Cardiac muscle cell (in vitro differentiated cells and primary cell): ENCODE measurements at regions not wholly inside any gene's neighbourhood (a gene's known extent, or its start where the extent isn't known, plus 50 kb on each side); places are given as distances from the start of the nearest gene placed in this dataset.
"Not testable (repeated sequence)": the region's sequence is repeated elsewhere in the genome, so short reads cannot be mapped to it uniquely, and the experiment has no call there.

ENCODE experiments used
- DNase-seq, 2 donors: peaks; one replicate each; pipeline versions ENCODE4 v3.0.0 to v3.0.0-alpha.2; 2010 to 2017; ENCODE audit warnings: low read depth in 1 of 2, low spot score in 1 of 2
- H3K27ac ChIP-seq: fragments of 200-600 bp; sonication (generic); 2 replicates; pipeline ENCODE4 v1.5.1; 2016
- H3K27me3 ChIP-seq: fragments of 200-600 bp; sonication (generic); 2 replicates; pipeline ENCODE4 v1.6.0; 2016; ENCODE audit warnings: control low read depth
- H3K36me3 ChIP-seq: fragments of 200-600 bp; sonication (generic); 2 replicates; pipeline ENCODE4 v1.5.1; 2016; ENCODE audit warnings: control low read depth
- H3K4me1 ChIP-seq: fragments of 200-600 bp; sonication (generic); 2 replicates; pipeline ENCODE4 v1.8.1; 2017; ENCODE audit warnings: low read depth, mild to moderate bottlenecking, mixed run types
- H3K4me3 ChIP-seq: fragments of 200-600 bp; sonication (generic); 2 replicates; pipeline ENCODE4 v1.5.1; 2016; ENCODE audit warnings: mild to moderate bottlenecking
- H3K9me3 ChIP-seq: fragments of 200-600 bp; sonication (generic); 2 replicates; pipeline ENCODE4 v1.5.1; 2017; ENCODE audit warnings: low read depth, mild to moderate bottlenecking, control low read depth
- TF ChIP-seq, protein P1 (sequence below): IDR thresholded peaks from 2 replicates; pipeline ENCODE4 v1.5.1; 2012; ENCODE audit warnings: low read depth, mild to moderate bottlenecking, low read length

DNA sequence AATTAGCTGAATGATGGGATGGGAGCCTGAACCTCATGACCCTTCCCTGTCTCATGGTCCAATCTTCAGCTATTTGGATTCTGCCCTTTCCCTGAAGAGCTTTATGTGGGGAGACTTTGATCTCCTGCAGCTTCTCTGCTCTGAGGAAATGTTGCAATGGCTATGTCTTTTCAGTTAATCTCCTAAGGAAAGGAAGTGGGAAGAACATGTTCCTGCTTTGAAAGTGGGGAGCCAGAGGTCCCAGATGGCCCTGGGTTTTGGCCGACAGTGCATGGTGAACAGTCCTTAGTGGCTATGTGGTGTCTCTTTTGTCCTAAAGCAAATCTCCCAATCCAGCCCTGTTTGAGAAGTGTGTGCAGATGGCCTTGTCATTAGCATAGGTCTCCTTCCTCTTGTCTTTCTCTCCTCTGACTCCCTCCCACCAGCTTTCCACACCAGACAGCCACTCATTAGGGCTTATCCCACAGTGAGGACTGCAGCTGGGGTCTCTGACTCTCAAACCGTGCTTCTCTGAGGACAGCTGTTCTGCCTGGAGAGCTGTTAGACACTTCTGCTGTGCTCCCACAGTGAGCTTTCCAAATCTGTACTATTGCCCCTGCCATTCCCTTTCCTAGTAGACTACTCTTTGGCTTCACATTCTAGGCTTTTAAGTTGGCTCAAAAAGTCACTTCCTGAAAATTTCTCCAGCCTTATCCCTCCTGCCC, 365.8 kb upstream of the UMPS start:
- H3K4me1 ChIP-seq, result no peaks in the 10 kb centered on the region
- TF ChIP-seq, protein P1, sequence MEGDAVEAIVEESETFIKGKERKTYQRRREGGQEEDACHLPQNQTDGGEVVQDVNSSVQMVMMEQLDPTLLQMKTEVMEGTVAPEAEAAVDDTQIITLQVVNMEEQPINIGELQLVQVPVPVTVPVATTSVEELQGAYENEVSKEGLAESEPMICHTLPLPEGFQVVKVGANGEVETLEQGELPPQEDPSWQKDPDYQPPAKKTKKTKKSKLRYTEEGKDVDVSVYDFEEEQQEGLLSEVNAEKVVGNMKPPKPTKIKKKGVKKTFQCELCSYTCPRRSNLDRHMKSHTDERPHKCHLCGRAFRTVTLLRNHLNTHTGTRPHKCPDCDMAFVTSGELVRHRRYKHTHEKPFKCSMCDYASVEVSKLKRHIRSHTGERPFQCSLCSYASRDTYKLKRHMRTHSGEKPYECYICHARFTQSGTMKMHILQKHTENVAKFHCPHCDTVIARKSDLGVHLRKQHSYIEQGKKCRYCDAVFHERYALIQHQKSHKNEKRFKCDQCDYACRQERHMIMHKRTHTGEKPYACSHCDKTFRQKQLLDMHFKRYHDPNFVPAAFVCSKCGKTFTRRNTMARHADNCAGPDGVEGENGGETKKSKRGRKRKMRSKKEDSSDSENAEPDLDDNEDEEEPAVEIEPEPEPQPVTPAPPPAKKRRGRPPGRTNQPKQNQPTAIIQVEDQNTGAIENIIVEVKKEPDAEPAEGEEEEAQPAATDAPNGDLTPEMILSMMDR, result no peak
- no peaks in the 10 kb centered on the region for H3K27me3 ChIP-seq
- H3K36me3 ChIP-seq, result no peaks in the 10 kb centered on the region
- DNase-seq, result peak in 1 of 2 donors; percentile 33
- no peak overlapping the region for H3K4me3 ChIP-seq
- no peaks in the 10 kb centered on the region for H3K9me3 ChIP-seq
- H3K27ac ChIP-seq, result no peak overlapping the region

DNA sequence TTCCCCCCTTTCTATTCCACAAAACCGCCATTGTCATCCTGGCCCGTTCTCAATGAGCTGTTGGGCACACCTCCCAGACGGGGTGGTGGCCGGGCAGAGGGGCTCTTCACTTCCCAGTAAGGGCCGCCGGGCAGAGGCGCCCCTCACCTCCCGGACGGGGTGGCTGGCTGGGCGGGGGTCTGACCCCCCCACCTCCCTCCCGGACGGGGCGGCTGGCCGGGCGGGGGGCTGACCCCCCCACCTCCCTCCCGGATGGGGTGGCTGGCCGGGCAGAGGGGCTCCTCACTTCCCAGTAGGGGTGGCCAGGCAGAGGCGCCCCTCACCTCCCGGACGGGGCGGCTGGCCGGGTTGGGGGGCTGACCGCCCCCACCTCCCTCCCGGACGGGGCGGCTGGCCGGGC, 363.6 kb upstream of the UMPS start:
- H3K27ac ChIP-seq, H3K4me3 ChIP-seq, H3K27me3 ChIP-seq, H3K9me3 ChIP-seq, H3K4me1 ChIP-seq, DNase-seq, H3K36me3 ChIP-seq: not testable (repeated sequence)

DNA sequence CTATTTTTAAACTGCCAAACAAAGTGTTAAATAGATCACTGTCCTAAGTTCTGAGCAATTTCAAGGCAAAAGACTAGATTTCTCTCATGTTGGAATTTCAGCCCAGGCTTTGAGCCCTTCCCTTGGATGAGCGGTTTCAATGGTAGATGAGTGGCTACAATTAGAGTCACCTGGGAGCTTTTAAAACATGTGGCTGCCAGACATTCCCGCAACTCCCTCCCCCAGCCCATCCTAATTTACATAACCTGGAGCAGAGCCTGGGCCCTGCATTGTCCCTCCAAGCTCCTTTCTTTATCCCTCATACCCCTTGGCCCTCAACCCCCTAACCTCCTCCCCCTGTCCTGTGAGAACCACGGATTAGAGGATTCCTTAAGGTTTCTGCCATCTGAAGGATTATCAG, 357.5 kb upstream of the UMPS start:
- Histone ChIP-seq H3K27ac (no peak overlapping the region), H3K36me3 (no peaks in the 10 kb centered on the region), H3K4me3 (no peak overlapping the region), H3K9me3 (no peaks in the 10 kb centered on the region), H3K4me1 (no peaks in the 10 kb centered on the region), H3K27me3 (no peaks in the 10 kb centered on the region)
- no peak for DNase-seq
- TF ChIP-seq, protein P1, result no peak

DNA sequence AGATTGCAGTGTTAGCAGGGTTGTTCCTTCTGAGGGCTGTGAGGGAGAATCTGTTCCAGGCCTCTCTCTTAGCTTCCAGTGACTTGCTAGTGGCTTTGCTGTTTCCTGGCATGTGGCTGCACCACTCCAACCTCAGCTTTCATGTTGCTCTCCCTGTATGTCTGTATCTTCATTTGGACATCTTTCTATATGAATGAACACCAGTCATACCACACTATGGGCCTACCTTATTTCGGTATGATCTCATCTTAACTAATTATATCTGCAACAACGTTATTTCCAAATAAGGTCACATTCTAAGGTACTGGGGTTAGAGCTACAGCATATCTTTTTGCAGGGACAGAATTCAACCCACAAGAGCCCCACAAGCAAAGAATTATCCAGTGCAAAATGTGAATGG, 356.7 kb upstream of the UMPS start:
- Histone ChIP-seq H3K27me3 (no peaks in the 10 kb centered on the region), H3K27ac (no peak overlapping the region), H3K4me3 (no peak overlapping the region), H3K9me3 (no peaks in the 10 kb centered on the region), H3K4me1 (no peaks in the 10 kb centered on the region), H3K36me3 (no peaks in the 10 kb centered on the region)
- TF ChIP-seq, protein P1, result no peak
- no peak for DNase-seq

DNA sequence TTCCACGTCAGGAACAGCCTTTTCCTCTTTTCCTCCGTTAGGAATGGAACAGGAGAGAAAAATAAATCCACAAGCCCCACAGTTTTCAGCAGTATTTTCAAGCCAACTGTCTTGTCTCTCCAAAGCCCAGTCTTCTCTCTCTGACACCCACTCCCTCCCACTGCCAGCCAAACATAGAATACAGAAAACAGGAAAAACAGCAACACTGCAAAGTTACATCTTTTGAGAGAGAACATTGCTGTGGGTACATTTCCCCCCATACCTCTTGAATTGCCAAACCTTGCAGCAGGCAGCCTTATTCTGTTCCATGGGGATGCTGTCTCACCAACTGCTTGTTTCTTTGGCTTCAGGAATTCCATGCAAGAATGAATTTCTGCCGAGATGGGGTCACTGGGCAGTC, 355.7 kb upstream of the UMPS start:
- H3K27ac ChIP-seq, result no peak overlapping the region
- no peak overlapping the region for H3K4me3 ChIP-seq
- DNase-seq, result no peak
- no peaks in the 10 kb centered on the region for H3K36me3 ChIP-seq
- no peaks in the 10 kb centered on the region for H3K9me3 ChIP-seq
- TF ChIP-seq, protein P1, result no peak
- H3K4me1 ChIP-seq, result no peaks in the 10 kb centered on the region
- H3K27me3 ChIP-seq, result no peaks in the 10 kb centered on the region

DNA sequence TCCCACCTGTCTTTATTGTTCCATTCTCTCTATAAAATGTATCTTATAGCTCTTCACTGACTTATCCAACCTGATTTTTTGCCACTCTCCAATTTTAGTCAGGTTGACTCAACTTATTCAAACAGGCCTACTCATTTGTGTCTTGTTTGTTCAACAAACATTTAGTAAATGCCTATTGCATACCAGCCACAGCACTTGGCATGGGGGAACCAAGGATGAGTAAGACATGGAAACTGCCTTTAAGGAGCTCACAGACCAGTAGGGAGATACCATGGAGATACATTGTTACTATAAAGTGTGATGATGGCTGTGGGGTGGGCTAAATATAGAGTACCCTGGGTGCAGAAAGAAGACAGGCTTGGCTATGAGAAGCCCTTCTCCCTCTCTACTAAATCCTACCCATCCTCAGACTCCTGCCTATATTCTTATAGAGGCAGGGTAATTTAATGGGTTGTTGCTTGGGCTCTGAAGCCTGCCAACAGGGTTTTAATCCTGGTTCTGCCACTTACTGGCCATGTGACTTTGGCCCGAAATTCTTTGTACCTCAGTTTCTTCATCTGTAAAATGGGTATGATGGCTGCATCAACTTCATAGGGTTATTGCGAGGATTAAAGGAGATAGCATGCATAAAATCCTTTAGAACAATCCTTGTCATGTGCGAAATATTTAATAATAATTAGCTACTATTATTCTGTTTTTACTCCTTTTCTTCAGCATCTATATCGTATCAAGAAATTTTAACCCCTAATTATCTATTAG, 348.5 kb upstream of the UMPS start:
- H3K4me1 ChIP-seq, result no peaks in the 10 kb centered on the region
- H3K36me3 ChIP-seq, result no peaks in the 10 kb centered on the region
- H3K27ac ChIP-seq, result no peak overlapping the region
- no peaks in the 10 kb centered on the region for H3K9me3 ChIP-seq
- H3K4me3 ChIP-seq, result no peak overlapping the region
- H3K27me3 ChIP-seq, result no peaks in the 10 kb centered on the region
- TF ChIP-seq, protein P1, result no peak
- DNase-seq, result no peak
